ENCODE measurements at regions not wholly inside any gene's neighbourhood (a gene's known extent, or its start where the extent isn't known, plus 50 kb on each side); places are given as distances from the start of the nearest gene placed in this dataset.

GRCh38 chr12:76643438-76643837 is 83.9 kb upstream of the OSBPL8 start:
- ChIA-PET POLR2A (no interaction called here), CTCF (no interaction called here)

GRCh38 chr12:76644950-76645349 is 85.4 kb upstream of the OSBPL8 start:
- Mint-ChIP-seq H3K9me3 (0 out of 2 replicates have a peak, but pooled peaks cover 3% of the 10 kb centered on the region), H3K4me3 (no peak overlapping the region), H3K27me3 (ENCODE audit: low read depth) (no peaks in the 10 kb centered on the region), H3K4me1 (0 out of 2 replicates have a peak, but pooled peaks cover 1% of the 10 kb centered on the region), H3K27ac (no peak overlapping the region), H3K36me3 (no peaks in the 10 kb centered on the region)
- CTCF ChIA-PET: no interaction called here
- POLR2A ChIA-PET: no interaction called here
- no peak for ATAC-seq
- DNase-seq (ENCODE audit: low spot score): no peak
- no peak for TF ChIP-seq ZNF423 (CRISPR knock-in tag; IDR thresholded peaks at IDR 0.05)
- TF ChIP-seq, protein P1, sequence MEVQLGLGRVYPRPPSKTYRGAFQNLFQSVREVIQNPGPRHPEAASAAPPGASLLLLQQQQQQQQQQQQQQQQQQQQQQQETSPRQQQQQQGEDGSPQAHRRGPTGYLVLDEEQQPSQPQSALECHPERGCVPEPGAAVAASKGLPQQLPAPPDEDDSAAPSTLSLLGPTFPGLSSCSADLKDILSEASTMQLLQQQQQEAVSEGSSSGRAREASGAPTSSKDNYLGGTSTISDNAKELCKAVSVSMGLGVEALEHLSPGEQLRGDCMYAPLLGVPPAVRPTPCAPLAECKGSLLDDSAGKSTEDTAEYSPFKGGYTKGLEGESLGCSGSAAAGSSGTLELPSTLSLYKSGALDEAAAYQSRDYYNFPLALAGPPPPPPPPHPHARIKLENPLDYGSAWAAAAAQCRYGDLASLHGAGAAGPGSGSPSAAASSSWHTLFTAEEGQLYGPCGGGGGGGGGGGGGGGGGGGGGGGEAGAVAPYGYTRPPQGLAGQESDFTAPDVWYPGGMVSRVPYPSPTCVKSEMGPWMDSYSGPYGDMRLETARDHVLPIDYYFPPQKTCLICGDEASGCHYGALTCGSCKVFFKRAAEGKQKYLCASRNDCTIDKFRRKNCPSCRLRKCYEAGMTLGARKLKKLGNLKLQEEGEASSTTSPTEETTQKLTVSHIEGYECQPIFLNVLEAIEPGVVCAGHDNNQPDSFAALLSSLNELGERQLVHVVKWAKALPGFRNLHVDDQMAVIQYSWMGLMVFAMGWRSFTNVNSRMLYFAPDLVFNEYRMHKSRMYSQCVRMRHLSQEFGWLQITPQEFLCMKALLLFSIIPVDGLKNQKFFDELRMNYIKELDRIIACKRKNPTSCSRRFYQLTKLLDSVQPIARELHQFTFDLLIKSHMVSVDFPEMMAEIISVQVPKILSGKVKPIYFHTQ (CRISPR knock-in tag; IDR thresholded peaks at IDR 0.05): no peak
- TF ChIP-seq PRRX2 (CRISPR knock-in tag; IDR thresholded peaks at IDR 0.05): no peak
- TF ChIP-seq SP1 (CRISPR knock-in tag; conservative IDR thresholded peaks at IDR 0.05): no peak
- TF ChIP-seq ZBTB21 (CRISPR knock-in tag; IDR thresholded peaks at IDR 0.05; ENCODE audit: borderline replicate concordance): no peak
- TF ChIP-seq JAZF1 (CRISPR knock-in tag; IDR thresholded peaks at IDR 0.05): no peak
- no peak for TF ChIP-seq CREM (CRISPR knock-in tag; IDR thresholded peaks at IDR 0.05)

More at GRCh38 chr12:76643438-76643837, 83.9 kb upstream of the OSBPL8 start:
- 0 out of 2 replicates have a peak, but pooled peaks cover 3% of the 10 kb centered on the region for H3K9me3 Mint-ChIP-seq
- H3K27me3 Mint-ChIP-seq (ENCODE audit: low read depth): no peaks in the 10 kb centered on the region
- TF ChIP-seq FOXP4 (CRISPR knock-in tag; IDR thresholded peaks at IDR 0.05): no peak
- no peak for TF ChIP-seq ATF3 (CRISPR knock-in tag; conservative IDR thresholded peaks at IDR 0.05)
- TF ChIP-seq, protein P2, sequence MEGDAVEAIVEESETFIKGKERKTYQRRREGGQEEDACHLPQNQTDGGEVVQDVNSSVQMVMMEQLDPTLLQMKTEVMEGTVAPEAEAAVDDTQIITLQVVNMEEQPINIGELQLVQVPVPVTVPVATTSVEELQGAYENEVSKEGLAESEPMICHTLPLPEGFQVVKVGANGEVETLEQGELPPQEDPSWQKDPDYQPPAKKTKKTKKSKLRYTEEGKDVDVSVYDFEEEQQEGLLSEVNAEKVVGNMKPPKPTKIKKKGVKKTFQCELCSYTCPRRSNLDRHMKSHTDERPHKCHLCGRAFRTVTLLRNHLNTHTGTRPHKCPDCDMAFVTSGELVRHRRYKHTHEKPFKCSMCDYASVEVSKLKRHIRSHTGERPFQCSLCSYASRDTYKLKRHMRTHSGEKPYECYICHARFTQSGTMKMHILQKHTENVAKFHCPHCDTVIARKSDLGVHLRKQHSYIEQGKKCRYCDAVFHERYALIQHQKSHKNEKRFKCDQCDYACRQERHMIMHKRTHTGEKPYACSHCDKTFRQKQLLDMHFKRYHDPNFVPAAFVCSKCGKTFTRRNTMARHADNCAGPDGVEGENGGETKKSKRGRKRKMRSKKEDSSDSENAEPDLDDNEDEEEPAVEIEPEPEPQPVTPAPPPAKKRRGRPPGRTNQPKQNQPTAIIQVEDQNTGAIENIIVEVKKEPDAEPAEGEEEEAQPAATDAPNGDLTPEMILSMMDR (IDR thresholded peaks at IDR 0.05): no peak
- ATAC-seq (no peak), DNase-seq (ENCODE audit: low spot score) (no peak)
- H3K36me3 Mint-ChIP-seq: no peaks in the 10 kb centered on the region
- H3K27ac Mint-ChIP-seq: no peak overlapping the region
- 0 out of 2 replicates have a peak, but pooled peaks cover 4% of the 10 kb centered on the region for H3K4me1 Mint-ChIP-seq
- no peak overlapping the region for H3K4me3 Mint-ChIP-seq

DNA sequence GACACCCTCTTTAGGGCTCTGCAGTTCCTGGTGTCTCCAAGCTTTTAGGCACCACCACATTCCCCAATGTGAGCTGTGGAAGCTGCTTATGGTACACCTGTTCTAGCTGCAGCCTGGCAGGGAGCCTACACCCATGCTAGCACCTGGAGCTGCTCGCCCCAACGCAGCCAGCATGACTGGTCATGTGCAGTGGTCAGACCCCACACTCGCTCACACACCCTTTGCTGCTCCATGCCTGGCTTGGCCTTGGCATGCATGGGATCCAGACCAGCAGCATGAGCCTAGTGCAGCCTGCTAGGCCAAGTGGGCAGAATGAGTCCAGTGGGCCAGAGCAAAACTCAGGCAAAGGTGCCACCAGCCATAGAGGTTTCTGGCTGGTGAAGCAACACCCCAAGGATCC is 86.4 kb upstream of the OSBPL8 start:
- DNase-seq (ENCODE audit: low spot score) (no peak), ATAC-seq (no peak)
- POLR2A ChIA-PET: interaction anchor here (0.5 to 0.6 kb wide), 2 partner anchors 721 to 929 kb away, joined by 3 to 5 read pairs; no protein-coding TSS in a partner anchor
- no peaks in the 10 kb centered on the region for H3K27me3 Mint-ChIP-seq (ENCODE audit: low read depth)
- CTCF ChIA-PET: no interaction called here
- no peaks in the 10 kb centered on the region for H3K36me3 Mint-ChIP-seq
- H3K4me3 Mint-ChIP-seq: no peak overlapping the region
- H3K9me3 Mint-ChIP-seq: 0 out of 2 replicates have a peak, but pooled peaks cover 3% of the 10 kb centered on the region
- no peak overlapping the region for H3K27ac Mint-ChIP-seq
- H3K4me1 Mint-ChIP-seq: no peaks in the 10 kb centered on the region
- TF ChIP-seq ZBTB43 (CRISPR knock-in tag; IDR thresholded peaks at IDR 0.05): no peak
- no peak for TF ChIP-seq KAT7 (CRISPR knock-in tag; IDR thresholded peaks at IDR 0.05; ENCODE audit: borderline replicate concordance)
- TF ChIP-seq, protein P3, sequence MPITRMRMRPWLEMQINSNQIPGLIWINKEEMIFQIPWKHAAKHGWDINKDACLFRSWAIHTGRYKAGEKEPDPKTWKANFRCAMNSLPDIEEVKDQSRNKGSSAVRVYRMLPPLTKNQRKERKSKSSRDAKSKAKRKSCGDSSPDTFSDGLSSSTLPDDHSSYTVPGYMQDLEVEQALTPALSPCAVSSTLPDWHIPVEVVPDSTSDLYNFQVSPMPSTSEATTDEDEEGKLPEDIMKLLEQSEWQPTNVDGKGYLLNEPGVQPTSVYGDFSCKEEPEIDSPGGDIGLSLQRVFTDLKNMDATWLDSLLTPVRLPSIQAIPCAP (CRISPR knock-in tag; IDR thresholded peaks at IDR 0.05): no peak
- TF ChIP-seq, protein P4, sequence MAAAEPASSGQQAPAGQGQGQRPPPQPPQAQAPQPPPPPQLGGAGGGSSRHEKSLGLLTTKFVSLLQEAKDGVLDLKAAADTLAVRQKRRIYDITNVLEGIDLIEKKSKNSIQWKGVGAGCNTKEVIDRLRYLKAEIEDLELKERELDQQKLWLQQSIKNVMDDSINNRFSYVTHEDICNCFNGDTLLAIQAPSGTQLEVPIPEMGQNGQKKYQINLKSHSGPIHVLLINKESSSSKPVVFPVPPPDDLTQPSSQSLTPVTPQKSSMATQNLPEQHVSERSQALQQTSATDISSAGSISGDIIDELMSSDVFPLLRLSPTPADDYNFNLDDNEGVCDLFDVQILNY (CRISPR knock-in tag; IDR thresholded peaks at IDR 0.05): no peak
- no peak for TF ChIP-seq STAT6 (CRISPR knock-in tag; conservative IDR thresholded peaks at IDR 0.05; ENCODE audit: low read depth)
- no peak for TF ChIP-seq TEAD4 (CRISPR knock-in tag; IDR thresholded peaks at IDR 0.05)
- no peak for TF ChIP-seq EMX1 (CRISPR knock-in tag; IDR thresholded peaks at IDR 0.05)
- TF ChIP-seq ELF4 (CRISPR knock-in tag; IDR thresholded peaks at IDR 0.05; ENCODE audit: low read depth): no peak
- no peak for TF ChIP-seq SMAD4 (CRISPR knock-in tag; IDR thresholded peaks at IDR 0.05)
- no peak for TF ChIP-seq NFATC4 (CRISPR knock-in tag; IDR thresholded peaks at IDR 0.05)
- TF ChIP-seq MYBL2 (CRISPR knock-in tag; IDR thresholded peaks at IDR 0.05): no peak
